Astrocyte (in vitro differentiated cells and primary cell): ENCODE measurements at regions not wholly inside any gene's neighbourhood (a gene's known extent, or its start where the extent isn't known, plus 50 kb on each side); places are given as distances from the start of the nearest gene placed in this dataset.

Source experiments
- DNase-seq: peaks from one replicate; pipeline ENCODE4 v3.0.0-alpha.2; 2010; ENCODE audit warnings: low read depth
- FAIRE-seq: peaks from 2 replicates; lab custom pipeline; 2011; peaks lifted over from hg19 to GRCh38; lab: Jason Lieb, UNC
- H2AFZ ChIP-seq: 2 replicates; pipeline ENCODE4 v1.6.0; 2012; ENCODE audit warnings: low read depth, low read length, inconsistent platforms
- H3K27ac ChIP-seq: 2 replicates; pipeline ENCODE4 v1.5.1; 2011; ENCODE audit warnings: low read depth, low read length, inconsistent platforms
- H3K27me3 ChIP-seq: 2 replicates; pipeline ENCODE4 v1.6.0; 2011; ENCODE audit warnings: low read length, inconsistent platforms; ENCODE audit not compliant: insufficient read depth
- H3K36me3 ChIP-seq: 2 replicates; pipeline ENCODE4 v1.5.1; 2011; ENCODE audit warnings: low read length, inconsistent platforms; ENCODE audit not compliant: insufficient read depth
- H3K4me1 ChIP-seq: 2 replicates; pipeline ENCODE4 v1.5.1; 2011; ENCODE audit warnings: low read length, inconsistent platforms; ENCODE audit not compliant: insufficient read depth
- H3K4me2 ChIP-seq: 2 replicates; pipeline ENCODE4 v1.6.0; 2012; ENCODE audit warnings: low read length, inconsistent platforms
- H3K4me3 ChIP-seq: 2 replicates; pipeline ENCODE4 v1.5.1; 2011; ENCODE audit warnings: low read depth, mild to moderate bottlenecking, low read length, inconsistent platforms; ENCODE audit not compliant: insufficient read depth
- H3K79me2 ChIP-seq: 2 replicates; pipeline ENCODE4 v1.6.0; 2012; ENCODE audit warnings: mild to moderate bottlenecking, low read length, inconsistent platforms; ENCODE audit not compliant: insufficient read depth
- H3K9ac ChIP-seq: 2 replicates; pipeline ENCODE4 v1.6.0; 2012; ENCODE audit warnings: mild to moderate bottlenecking, low read length, inconsistent platforms
- H3K9me3 ChIP-seq: 2 replicates; pipeline ENCODE4 v1.5.1; 2012; ENCODE audit warnings: low read depth, mild to moderate bottlenecking, low read length, inconsistent platforms; ENCODE audit not compliant: insufficient read depth
- H4K20me1 ChIP-seq: 2 replicates; pipeline ENCODE4 v1.6.0; 2012; ENCODE audit warnings: low read length, inconsistent platforms; ENCODE audit not compliant: insufficient read depth
- H3K27ac Mint-ChIP-seq: one replicate; pipeline ENCODE4 v1.8.0; 2021; ENCODE audit warnings: mild to moderate bottlenecking, mixed read lengths; ENCODE audit not compliant: unreplicated experiment
- H3K27me3 Mint-ChIP-seq: one replicate; pipeline ENCODE4 v1.8.0; 2021; ENCODE audit warnings: low read depth, mixed read lengths; ENCODE audit not compliant: unreplicated experiment
- H3K36me3 Mint-ChIP-seq: one replicate; pipeline ENCODE4 v1.8.0; 2021; ENCODE audit warnings: low read depth, mixed read lengths; ENCODE audit not compliant: unreplicated experiment
- H3K4me1 Mint-ChIP-seq: one replicate; pipeline ENCODE4 v1.8.0; 2021; ENCODE audit warnings: low read depth, mixed read lengths; ENCODE audit not compliant: unreplicated experiment
- H3K4me3 Mint-ChIP-seq: one replicate; pipeline ENCODE4 v1.8.0; 2021; ENCODE audit warnings: mild to moderate bottlenecking, moderate library complexity, mixed read lengths; ENCODE audit not compliant: unreplicated experiment
- H3K9me3 Mint-ChIP-seq: one replicate; pipeline ENCODE4 v1.8.0; 2021; ENCODE audit warnings: mild to moderate bottlenecking, mixed read lengths; ENCODE audit not compliant: unreplicated experiment
- EZH2 ChIP-seq: IDR thresholded peaks from 2 replicates; pipeline ENCODE4 v1.6.1; 2012; ENCODE audit warnings: mild to moderate bottlenecking, low read length, inconsistent platforms; ENCODE audit not compliant: insufficient read depth
- TF ChIP-seq, protein P1 (sequence below): IDR thresholded peaks from 2 replicates; pipeline ENCODE4 v1.5.1; 2011; ENCODE audit warnings: low read depth, mild to moderate bottlenecking, inconsistent platforms, low read length, moderate library complexity; ENCODE audit not compliant: insufficient read depth

DNA sequence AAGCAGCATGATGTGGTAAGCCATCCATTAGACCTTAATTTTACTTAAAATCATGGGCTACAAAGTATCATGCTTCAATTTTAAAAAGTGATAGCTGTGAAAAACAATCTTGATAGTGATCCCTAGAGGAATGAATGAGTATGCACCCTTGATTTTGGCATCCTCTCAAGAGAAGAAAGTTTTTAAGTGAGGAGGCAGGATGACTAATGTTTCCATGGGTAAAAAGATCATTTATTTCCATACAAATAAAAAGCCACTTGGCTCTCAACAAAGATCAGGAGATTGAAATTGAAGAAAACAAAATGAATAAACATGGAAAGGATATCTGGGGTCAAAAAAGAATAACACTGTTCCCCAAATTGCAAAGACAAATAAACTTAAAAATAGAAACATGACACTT lies 305.4 kb downstream of the MEX3B start:
- no peaks in the 10 kb centered on the region for H3K9me3 Mint-ChIP-seq
- no peaks in the 10 kb centered on the region for H3K36me3 ChIP-seq
- H3K4me3 ChIP-seq = no peak overlapping the region

DNA sequence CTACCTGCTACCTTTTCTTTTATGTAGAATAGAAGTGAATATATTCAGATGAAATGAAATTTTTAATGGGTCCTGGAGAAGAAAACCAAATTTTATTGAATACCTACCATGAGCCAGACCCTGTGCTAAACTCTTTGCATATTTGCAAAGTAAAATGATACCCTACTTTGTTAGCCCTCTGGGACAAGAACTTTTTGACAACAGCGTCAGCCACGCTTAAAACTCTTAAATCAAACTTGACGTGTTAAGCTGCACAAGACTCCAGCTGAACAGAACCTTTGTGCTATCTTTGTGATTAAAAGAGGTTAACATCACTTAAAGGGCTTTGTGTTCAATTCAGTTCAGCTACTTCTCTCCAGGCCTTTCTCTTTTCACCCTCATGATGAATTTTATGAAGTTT lies 316.5 kb downstream of the MEX3B start:
- H2AFZ ChIP-seq = no peak overlapping the region
- no peak overlapping the region for H3K9ac ChIP-seq
- no peak overlapping the region for H3K27ac ChIP-seq
- H3K4me2 ChIP-seq = no peak overlapping the region
- H4K20me1 ChIP-seq = no peaks in the 10 kb centered on the region
- no peak overlapping the region for H3K4me3 Mint-ChIP-seq
- no peak overlapping the region for H3K27ac Mint-ChIP-seq
- no peaks in the 10 kb centered on the region for H3K27me3 Mint-ChIP-seq
- H3K9me3 Mint-ChIP-seq = peaks cover 2% of the 10 kb centered on the region
- H3K4me1 ChIP-seq = no peaks in the 10 kb centered on the region
- no peak overlapping the region for H3K4me3 ChIP-seq
- no peaks in the 10 kb centered on the region for H3K4me1 Mint-ChIP-seq
- H3K27me3 ChIP-seq = no peaks in the 10 kb centered on the region
- FAIRE-seq (no peak), DNase-seq (no peak)
- peaks cover 2% of the 10 kb centered on the region for H3K36me3 Mint-ChIP-seq
- TF ChIP-seq, protein P1, sequence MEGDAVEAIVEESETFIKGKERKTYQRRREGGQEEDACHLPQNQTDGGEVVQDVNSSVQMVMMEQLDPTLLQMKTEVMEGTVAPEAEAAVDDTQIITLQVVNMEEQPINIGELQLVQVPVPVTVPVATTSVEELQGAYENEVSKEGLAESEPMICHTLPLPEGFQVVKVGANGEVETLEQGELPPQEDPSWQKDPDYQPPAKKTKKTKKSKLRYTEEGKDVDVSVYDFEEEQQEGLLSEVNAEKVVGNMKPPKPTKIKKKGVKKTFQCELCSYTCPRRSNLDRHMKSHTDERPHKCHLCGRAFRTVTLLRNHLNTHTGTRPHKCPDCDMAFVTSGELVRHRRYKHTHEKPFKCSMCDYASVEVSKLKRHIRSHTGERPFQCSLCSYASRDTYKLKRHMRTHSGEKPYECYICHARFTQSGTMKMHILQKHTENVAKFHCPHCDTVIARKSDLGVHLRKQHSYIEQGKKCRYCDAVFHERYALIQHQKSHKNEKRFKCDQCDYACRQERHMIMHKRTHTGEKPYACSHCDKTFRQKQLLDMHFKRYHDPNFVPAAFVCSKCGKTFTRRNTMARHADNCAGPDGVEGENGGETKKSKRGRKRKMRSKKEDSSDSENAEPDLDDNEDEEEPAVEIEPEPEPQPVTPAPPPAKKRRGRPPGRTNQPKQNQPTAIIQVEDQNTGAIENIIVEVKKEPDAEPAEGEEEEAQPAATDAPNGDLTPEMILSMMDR = no peak
- TF ChIP-seq EZH2 = no peak
- H3K79me2 ChIP-seq = no peaks in the 10 kb centered on the region
- H3K9me3 ChIP-seq = no peaks in the 10 kb centered on the region
- no peaks in the 10 kb centered on the region for H3K36me3 ChIP-seq

More for the DNA sequence above, 305.4 kb downstream of the MEX3B start:
- DNase-seq = no peak
- no peak for FAIRE-seq
- Histone ChIP-seq H4K20me1 (no peaks in the 10 kb centered on the region), H3K27ac (no peak overlapping the region), H3K9me3 (no peaks in the 10 kb centered on the region), H3K4me1 (no peaks in the 10 kb centered on the region), H2AFZ (no peak overlapping the region), H3K79me2 (no peaks in the 10 kb centered on the region), H3K27me3 (no peaks in the 10 kb centered on the region), H3K4me2 (no peak overlapping the region), H3K9ac (no peak overlapping the region)
- Mint-ChIP-seq H3K27me3 (no peaks in the 10 kb centered on the region), H3K4me3 (no peak overlapping the region), H3K4me1 (no peaks in the 10 kb centered on the region), H3K36me3 (no peaks in the 10 kb centered on the region), H3K27ac (no peak overlapping the region)
- TF ChIP-seq, protein P1 = no peak
- no peak for TF ChIP-seq EZH2

GRCh38 chr15:81728726-81729125 lies 317.1 kb downstream of the MEX3B start:
- Mint-ChIP-seq H3K36me3 (peaks cover 2% of the 10 kb centered on the region), H3K9me3 (peaks cover 2% of the 10 kb centered on the region), H3K27me3 (no peaks in the 10 kb centered on the region), H3K27ac (no peak overlapping the region), H3K4me3 (no peak overlapping the region), H3K4me1 (no peaks in the 10 kb centered on the region)
- no peak for FAIRE-seq
- H3K27me3 ChIP-seq = no peaks in the 10 kb centered on the region
- H3K4me1 ChIP-seq = no peaks in the 10 kb centered on the region
- TF ChIP-seq EZH2 = no peak
- TF ChIP-seq, protein P1 = no peak
- H3K36me3 ChIP-seq = no peaks in the 10 kb centered on the region
- no peaks in the 10 kb centered on the region for H4K20me1 ChIP-seq
- no peak overlapping the region for H3K9ac ChIP-seq
- no peak overlapping the region for H3K27ac ChIP-seq
- DNase-seq = no peak
- no peaks in the 10 kb centered on the region for H3K79me2 ChIP-seq
- no peak overlapping the region for H3K4me3 ChIP-seq
- no peaks in the 10 kb centered on the region for H3K9me3 ChIP-seq
- no peak overlapping the region for H3K4me2 ChIP-seq
- no peak overlapping the region for H2AFZ ChIP-seq
